HG03196 (cell line): ENCODE measurements at regions not wholly inside any gene's neighbourhood (a gene's known extent, or its start where the extent isn't known, plus 50 kb on each side); places are given as distances from the start of the nearest gene placed in this dataset.

Experiments
- ATAC-seq: cut with Tn5 transposase; IDR thresholded peaks from one replicate; pipeline ENCODE4 v1.9.1; 2021; ENCODE audit not compliant: unreplicated experiment

DNA sequence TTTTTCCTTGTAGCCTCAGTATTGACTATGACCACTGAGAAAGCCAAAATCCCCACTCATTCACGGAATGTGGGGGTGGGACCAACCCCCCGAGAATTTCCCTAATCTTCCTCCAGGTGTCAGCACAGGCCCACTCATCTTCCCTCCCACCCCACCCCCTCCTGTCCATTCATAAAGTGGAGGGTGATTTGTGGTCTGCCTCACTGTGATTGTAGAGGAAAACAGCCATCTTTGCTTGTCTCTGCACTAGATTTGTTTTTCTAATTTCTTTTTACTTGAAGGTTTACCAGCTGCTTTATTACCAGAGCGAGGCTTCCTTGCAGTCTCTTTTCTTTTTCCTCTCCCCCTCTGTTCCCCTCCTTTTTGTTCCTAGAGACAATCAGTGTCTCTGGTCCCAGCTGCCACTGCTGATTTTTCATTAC lies 171.8 kb downstream of the ICOS start:
- ATAC-seq: no peak

DNA sequence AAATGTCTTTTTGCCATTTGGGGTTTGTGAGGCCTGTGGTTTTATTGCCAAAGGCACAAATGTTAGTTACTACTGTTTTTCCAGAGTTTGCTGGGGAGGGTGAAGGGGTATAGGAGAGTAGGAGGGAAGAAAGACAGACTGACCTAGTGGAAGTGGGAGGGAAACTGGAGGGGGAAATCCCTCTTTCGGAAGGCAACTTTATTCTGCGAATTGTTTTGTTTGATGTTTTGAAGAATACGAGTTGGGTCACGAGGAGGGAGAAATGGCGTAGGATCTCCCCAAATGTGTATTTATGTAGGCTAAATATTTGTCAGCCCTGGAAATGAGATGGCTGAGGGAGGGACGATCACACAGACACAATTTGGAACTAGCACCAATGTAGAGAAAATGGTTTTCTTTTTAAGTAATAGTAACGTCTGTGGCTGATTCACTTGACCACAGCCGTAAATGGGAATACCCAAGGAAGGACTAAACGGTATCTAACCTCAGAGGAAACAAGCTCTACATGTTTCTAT lies 172.3 kb downstream of the ICOS start:
- no peak for ATAC-seq

DNA sequence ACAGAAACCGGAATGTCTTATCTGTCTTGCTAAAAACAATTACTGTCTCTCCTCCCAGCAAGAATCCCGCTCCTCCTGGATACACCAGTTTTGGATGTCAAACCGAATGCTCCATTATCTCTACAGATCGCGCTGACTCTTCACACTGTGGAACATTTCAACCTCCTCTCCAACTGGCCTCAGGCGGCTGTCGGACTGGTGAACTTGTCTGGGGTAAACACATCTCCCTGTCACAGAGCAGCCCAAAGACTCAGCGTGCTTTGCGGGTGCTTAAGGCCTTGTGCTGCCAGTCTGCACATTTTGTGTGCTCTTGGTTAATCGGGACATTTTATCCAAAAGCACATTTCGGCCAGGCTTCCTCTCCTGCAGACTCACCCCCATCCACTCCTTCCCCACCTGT lies 173.1 kb downstream of the ICOS start:
- no peak for ATAC-seq

DNA sequence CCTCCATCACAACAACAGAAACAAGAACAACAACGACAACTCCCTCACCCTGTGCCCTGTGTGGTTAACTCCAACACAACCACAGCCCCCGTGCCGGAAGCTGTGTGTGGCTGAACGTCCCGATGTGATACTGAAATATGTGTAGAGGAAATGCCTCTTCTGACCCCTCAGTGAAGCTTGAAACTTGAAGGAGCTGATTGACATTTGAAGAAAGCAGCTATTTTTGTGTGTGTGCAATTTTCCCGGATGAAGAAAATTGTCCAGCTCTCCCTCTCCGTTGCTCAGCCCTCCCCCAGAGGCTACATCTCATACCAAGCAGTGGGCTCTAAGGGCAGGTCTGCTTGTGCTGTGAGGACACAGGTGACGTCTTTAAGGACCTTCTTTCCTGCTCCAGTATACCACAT lies 173.8 kb downstream of the ICOS start:
- peak; percentile 94 for ATAC-seq

DNA sequence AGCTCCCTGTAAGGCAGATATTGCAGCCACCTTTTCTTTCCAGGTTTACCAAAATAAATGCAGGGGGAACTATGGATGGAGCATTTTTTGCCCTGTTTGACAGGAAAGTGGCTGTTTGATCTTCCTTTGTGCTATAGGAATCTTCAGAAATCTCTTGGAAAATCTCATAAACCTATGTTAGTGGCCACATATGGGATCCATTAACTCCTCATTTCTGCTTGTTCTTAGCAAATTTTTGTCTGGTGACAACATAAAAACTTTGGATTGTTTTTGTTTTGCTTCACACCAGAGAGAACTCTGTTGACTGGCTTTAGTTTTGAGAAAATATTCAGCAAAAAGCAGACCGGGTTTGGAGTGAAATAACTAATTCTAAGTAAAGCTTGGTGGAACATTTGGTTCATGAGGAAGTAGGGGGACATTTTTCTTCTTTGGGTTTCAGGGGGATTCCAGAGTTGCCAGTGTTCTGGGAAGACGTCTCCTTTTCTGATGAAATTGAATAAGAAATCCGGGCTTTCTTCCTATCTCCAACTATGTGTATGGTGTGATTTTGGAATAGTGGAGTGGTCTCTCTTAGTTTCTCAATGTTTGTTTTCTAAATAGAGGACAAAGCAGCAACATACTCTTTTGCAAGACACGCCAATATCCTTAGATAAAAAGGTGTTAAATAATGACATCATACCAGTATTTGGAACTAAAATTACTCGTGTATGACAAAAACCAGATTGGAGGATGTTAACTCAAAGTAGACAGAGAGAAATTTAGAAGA lies 174.4 kb downstream of the ICOS start:
- ATAC-seq: no peak

DNA sequence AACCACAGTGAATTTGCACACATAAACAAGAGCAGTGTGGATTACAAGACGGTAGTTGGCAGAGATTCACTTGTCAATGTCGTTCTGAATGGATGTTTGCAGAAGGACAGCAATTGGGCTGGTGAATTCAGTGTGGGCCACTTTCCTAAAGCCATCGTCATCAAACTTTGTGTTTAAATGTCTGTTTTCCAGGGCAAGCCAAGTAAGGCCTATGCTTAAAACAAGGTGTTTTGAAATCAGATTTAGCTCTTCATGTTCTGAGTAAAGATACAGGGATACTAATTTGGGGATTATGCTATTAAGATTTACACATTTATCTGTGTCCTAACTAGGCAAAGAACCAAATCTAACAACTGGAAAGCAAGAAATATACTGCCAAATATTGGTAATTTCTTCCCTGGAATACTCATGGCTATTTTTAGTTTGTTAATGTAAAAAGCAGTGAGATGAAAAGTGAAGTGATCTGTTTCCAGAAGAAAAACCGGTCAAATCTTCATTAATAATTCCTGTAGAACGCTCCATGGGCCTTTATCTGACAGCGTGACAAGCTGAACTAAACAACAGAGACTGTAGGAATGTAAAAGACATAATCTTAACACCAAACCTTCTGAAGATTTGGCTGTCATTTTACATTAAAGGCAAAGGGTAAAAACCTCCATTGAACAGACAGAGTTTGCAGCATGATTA lies 175.7 kb downstream of the ICOS start:
- ATAC-seq: no peak

DNA sequence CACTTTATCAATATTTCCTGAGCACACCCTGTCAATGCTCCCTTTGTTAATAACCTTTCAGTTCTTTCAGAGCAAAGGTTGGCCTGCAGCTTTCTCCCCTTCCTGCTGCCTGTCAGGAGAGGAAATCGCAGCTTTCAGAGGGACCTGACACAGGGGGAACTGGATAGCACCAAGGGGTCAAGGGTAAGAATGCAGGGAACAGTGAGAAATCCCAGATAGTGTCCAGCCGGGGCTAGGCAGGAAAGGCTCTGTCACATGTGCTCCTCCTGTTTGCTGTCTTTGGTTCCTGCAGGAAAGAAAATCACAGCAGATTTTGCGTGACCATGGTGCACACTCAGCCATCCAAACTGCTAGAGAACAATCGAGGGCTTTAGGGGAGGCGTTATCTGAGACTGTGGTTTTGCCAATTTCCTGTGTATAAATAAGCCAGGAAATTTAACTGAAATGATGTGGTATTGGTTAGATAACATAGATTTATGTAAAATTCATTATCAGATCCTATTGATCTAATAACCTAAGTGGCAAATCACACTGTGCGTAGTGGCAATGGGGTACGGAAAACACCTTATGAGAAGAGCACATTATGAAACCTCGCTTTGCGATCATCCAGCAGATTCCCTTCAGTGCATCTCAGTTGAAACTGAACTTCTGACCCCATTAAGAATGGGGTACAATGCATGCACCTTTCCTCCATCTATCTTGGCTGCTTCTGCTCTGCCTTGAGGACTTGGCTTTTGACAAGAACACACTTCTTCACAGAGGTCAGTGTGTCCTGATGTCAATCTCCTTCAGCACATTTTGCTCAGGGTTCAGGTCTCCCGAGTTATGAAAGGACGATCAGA lies 178.0 kb downstream of the ICOS start:
- no peak for ATAC-seq

DNA sequence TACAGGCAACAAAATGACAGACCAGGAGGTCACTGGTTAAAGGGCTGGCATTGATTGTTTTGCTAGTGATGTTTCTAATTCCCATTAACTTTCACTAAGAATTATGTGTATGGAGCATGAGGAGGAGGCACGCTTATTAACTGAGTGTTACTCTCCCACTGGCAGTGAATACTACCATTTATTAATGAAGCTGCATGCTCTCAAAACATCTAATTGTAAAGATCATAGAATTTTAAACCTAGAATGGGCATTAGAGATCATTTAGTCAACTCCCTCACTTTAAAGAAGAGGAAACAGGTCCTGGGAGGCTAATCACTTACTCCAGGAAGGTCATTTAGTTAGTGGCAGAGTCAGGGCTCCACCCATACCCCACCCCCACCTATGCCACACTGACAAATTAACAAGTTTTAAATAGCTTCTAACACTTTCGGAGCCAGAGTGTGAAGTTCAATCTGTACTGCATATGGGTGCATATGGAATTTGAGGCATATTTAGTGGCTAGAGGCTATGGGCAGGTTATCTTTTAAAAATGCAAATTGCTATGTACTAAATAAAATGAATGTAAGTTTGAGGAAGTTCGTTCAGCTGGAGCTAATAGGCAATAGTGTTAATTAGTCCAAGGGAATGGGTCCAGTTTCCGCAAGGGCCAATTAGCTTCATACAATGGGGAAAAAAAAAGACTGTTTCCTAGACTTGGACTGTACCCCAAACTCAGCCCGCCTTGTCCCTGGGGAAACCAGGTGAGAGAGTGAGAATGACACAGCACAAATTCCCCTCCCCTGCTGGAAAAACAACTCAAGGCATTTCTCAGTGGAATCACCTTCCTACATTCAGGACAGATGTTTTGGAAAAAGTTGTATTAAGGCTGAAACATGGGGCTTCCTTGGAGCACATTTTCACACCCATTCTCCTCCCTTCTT lies 178.8 kb downstream of the ICOS start:
- no peak for ATAC-seq

DNA sequence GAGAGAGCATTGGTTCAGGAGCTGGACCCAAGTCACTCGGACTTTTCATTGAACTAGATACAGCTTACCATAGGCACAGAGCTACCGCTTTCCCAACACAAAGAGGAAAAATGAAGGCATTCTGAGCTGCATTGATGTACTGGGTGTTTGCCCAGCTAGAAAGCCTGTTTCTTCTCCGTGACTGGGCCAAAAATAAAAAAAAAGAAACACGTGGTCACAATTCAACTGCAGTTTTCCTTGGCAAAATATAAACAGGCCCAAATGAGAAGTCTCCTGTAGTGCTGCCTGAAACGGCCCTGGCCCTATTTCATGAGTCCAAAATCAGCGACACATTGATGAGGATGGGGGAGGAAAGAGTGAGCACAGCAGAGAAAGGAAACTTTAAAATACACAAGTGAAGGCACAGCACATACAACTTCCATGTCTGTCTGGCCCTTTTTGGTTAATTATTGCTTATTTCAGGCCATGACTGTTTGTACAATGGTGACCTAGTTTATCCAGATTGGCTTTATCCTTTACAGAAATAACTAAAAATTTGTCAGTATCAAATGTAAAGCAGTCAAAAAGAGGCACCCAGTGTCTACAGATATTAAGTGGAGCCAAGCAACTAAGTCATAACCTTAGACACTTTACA lies 179.7 kb downstream of the ICOS start:
- no peak for ATAC-seq

DNA sequence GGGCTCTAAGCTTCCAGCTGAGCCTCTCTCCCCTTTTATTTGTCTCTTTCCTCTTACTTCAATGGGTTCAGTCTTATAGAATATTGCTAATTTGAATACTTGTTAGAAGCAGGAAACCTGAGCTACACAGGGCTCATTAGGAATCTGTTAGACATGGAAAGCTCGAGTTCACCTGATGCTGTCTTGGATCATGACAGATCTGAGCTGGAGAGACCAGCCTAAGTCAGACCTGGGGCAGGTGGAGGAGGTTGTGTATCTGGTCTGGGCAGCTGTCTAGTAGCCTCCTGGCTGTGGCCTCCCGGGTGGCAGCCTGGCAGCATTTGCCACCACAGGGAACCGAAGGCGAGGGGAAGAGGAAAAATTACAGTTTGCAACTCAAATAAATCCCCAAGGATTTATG lies 185.9 kb downstream of the ICOS start:
- no peak for ATAC-seq

DNA sequence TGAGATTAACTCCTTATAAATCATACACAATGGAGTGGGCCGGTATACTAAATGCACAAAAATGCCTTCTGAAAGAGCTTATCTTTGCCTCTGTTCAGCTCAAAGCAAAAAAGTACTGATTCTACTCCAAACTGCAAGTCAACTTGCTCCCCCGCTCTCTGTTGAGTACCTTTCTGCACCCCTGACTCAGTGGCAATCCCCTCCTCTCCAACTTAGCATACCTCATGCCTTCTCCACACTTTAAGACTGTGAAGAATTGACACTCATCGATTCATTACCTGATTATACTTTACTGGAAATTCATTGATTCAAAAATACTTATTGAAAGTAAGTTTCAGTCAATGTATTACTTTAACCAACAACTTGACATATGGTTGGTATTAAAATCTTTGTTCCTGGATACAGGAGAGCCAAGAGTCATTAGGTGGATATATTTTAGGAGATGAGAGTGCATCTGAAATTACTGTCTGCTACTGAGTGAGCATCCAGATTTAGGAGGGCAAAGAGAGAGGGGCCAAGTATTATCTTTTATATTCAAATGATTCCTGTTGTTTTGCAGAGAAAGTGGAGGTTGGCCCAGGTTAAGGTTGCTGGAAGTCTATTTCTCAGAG lies 187.7 kb downstream of the ICOS start:
- ATAC-seq: no peak

DNA sequence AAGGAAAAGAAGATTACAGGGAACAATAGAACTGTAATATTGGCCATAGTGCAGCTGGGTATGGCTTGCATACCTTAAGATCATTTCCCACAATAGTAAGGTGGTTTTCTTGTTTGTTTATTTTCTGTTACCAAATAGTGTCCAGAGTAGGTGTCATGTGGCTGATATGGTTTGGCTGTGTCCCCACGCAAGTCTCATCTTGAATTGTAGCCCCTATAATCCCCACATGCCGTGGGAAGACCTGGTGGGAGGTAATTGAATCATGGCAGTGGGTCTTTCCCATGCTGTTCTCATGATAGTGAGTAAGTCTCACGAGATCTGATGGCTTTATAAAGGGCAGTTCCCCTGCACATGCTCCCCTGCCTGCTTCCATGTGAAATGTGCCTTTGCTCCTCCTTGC lies 190.1 kb downstream of the ICOS start:
- no peak for ATAC-seq

DNA sequence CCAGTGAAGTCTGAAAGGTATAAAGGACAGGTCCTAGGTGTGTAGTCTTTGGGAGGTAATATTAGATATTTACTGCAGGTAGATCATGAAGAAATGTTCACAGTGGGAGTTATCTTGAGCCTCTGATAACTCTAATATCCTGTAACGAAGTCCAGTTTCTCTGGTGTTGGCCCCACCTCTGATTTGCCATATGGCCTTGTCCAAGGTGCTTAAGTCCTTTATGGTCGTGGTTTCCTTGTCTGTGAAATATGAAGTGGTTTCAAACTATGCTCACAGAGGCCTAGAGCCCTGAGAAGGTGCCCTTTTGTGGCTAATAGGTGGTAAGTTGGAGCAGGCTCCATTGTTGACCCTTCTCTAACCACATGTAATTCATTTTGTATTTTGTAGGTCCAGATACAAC lies 190.7 kb downstream of the ICOS start:
- ATAC-seq: no peak

DNA sequence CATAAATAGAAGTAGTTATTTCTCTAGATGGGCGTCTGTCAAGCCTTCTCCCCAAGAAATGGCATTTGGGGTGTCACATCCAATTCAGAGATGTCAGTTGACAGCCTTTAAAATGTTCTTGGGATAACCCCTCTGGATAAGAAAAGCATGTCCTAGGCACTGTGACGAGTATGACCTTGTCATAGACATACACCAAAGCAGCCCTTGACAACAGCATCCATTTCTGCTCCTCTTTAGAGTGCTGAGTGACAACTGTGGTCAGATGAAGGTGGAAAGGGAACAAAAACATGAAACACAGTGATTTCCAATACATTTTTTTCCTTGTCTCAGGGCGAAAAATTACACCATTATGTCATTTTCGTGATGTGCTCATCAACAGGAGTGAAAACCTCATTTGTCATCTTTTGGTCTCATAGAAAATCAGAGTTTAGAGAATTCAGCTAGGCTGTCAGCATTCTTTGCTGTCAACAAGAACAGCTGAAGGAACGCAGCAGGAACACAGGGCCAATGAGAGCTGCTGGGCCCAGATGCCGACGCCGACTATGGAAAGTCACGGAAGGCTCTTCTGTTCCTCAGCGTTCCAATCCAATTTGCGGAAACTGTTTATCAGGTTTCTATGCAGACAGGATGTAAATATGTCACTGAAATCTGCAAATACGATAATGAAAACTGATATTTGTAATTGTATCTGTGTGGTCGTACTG lies 193.2 kb downstream of the ICOS start:
- ATAC-seq: no peak

DNA sequence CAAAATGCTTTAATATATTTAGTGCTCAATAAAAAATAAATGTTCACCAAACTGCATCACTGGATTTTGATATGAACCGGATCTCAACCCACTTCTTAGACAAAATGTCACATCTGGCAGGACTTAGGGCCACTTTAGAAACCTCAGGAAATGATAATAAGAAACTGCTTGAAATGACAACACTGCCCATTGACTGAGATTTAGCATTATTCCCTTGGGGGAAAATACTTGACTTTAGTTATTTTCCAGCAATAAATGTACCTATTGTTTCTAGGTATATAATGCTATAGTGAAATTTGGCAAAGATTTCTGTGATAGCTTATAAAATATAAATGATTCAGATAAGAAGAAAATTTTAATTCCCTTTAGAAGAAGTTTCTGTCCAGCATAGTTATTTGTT lies 195.1 kb downstream of the ICOS start:
- no peak for ATAC-seq

DNA sequence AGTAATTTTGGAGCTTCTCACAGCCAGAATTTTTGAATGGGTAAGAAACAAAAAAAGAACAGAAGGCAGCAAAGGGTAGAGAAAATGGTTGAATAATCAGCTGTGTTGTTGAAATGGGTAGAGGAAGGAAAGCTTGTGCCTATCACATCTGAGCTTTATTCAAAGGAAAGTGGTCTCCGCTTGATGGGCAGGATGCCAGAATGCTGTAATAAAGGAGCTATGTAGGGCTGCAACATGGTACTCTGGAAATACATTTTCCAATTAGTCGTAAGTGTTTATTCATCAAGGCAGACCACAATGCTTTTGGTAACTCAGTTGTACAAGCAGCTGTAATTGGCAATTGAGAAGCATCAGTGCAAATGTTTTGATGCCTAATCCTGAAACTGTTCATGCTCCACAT lies 196.9 kb downstream of the ICOS start:
- no peak for ATAC-seq

DNA sequence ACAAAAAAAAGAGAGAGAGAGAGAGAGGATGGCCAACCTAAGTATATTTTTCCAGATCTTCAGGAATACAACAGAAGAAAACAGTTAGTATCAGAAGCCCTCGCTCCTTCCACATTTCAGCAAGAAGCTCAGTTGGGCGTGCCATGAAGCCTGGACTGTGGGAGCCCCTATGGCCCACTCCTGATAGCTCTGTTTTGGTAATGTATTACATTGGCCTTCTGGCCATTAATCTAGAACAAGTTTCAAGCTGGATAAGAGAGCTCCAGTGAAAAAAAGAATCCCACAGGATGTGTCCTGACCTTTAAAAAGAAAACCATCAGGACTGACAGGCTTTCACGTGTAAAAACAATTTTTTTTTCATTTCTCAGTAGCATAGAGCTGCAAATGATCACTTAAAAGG lies 197.9 kb downstream of the ICOS start:
- no peak for ATAC-seq

DNA sequence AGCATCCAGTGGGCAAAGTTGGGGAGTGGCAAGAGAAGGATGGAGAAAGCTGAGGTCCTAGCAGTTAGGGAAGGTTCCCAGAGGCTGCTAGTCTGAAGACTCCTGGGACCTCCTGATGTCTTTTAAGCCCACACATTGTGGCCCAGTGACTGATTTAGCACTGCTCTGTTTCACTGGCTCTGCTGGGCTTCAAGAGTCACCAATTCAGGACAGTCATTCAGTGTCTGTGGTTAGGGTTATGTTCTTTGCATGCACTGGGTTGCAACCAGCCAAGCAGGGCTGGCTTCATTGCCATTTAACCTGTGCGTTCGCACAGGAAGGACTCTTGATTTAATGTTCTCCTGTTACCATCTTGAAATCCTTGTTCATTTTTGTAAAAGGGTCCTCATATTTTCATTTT lies 199.2 kb downstream of the ICOS start:
- no peak for ATAC-seq

DNA sequence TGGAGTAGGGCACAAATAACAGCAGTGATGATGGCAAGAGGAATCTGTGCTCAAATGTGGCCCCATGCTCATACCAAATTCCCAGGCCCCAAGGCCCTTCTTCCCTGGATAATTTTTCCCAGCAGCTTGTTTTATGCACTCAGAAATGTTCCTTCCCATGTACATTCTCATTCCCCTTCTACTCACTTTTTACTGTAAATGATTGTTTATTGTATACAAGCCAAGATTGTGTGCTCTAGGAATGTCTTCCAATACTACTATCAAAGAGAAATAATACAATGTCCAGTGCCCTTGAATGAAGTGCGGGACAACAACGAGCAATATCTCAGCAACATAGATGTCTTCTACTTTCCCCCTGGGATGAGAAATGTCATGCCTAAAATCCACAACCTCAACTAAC lies 201.6 kb downstream of the ICOS start:
- no peak for ATAC-seq
